Vagina (tissue), 2 donors: ENCODE measurements at regions not wholly inside any gene's neighbourhood (a gene's known extent, or its start where the extent isn't known, plus 50 kb on each side); places are given as distances from the start of the nearest gene placed in this dataset.
"Not testable (repeated sequence)": the region's sequence is repeated elsewhere in the genome, so short reads cannot be mapped to it uniquely, and the experiment has no call there.

Source experiments
- CTCF ChIP-seq, 3 experiments: fragments of 450-650 bp in 2 of 3; fragments of 200-600 bp in 1 of 3; sonication (generic) in 1 of 3; IDR thresholded peaks; one replicate each; pipeline ENCODE4 v1.5.1; 2017 to 2019; ENCODE audit warnings: antibody characterized with exemption in 3 of 3, mild to moderate bottlenecking in 2 of 3, moderate library complexity in 2 of 3
- POLR2A ChIP-seq, 2 donors: fragments of 450-650 bp; IDR thresholded peaks; one replicate each; pipeline ENCODE4 v1.6.1; 2017; ENCODE audit warnings: antibody characterized with exemption in 2 of 2, mild to moderate bottlenecking in 2 of 2, moderate library complexity in 2 of 2
- POLR2AphosphoS5 ChIP-seq, 2 donors: sonication (generic); formaldehyde crosslinking; IDR thresholded peaks; one replicate each; pipeline ENCODE4 v1.9.0; 2017; ENCODE audit warnings: antibody characterized with exemption in 2 of 2, mild to moderate bottlenecking in 2 of 2, low read depth in 1 of 2; ENCODE audit not compliant: insufficient read depth in 1 of 2

GRCh38 chr2:91895091-91895490, 2976.1 kb upstream of the TEKT4 start:
- not testable (repeated sequence) for TF ChIP-seq CTCF (IDR thresholded peaks at IDR 0.05); POLR2AphosphoS5 (IDR thresholded peaks at IDR 0.05; ENCODE audit: insufficient read depth in 1 of 2, low read depth in 1 of 2); POLR2A (IDR thresholded peaks at IDR 0.05)
